Coronary artery (tissue), 2 donors: ENCODE measurements at regions not wholly inside any gene's neighbourhood (a gene's known extent, or its start where the extent isn't known, plus 50 kb on each side); places are given as distances from the start of the nearest gene placed in this dataset.
A peak's percentile ranks its signal among the peaks of the same experiment; 100 is the strongest.

Source experiments
- DNase-seq: peaks from one replicate; pipeline ENCODE4 v3.0.0-alpha.2; 2017; ENCODE audit warnings: low spot score
- H3K27ac ChIP-seq, 2 donors: fragments of 200-600 bp; sonication (generic); one replicate each; pipeline ENCODE4 v1.5.1; 2016 to 2019
- H3K4me3 ChIP-seq: fragments of 200-600 bp; sonication (generic); 2 replicates; pipeline ENCODE4 v1.5.1; 2016; ENCODE audit warnings: mild to moderate bottlenecking, moderate library complexity
- CTCF ChIP-seq: fragments of 200-600 bp; sonication (generic); IDR thresholded peaks from one replicate; pipeline ENCODE4 v1.5.1; 2019; ENCODE audit warnings: antibody characterized with exemption

- H3K27ac ChIP-seq, result no peak overlapping the region
- TF ChIP-seq CTCF, result no peak
- DNase-seq, result no peak
These were observed 155.3 kb upstream of the ANKRD55 start for GRCh38 chr5:56388229-56388985.

GRCh38 chr5:56386046-56386445, 152.9 kb upstream of the ANKRD55 start:
- no peak overlapping the region for H3K4me3 ChIP-seq
- no peak for TF ChIP-seq CTCF
- no peak for DNase-seq

More at GRCh38 chr5:56388229-56388985, 155.3 kb upstream of the ANKRD55 start:
- H3K4me3 ChIP-seq, result no peak overlapping the region

GRCh38 chr5:56384186-56384585, 151.1 kb upstream of the ANKRD55 start:
- peak overlapping the region; percentile 3 for H3K4me3 ChIP-seq
- DNase-seq, result no peak
- TF ChIP-seq CTCF, result no peak
- no peak overlapping the region for H3K27ac ChIP-seq

More at GRCh38 chr5:56386046-56386445, 152.9 kb upstream of the ANKRD55 start:
- H3K27ac ChIP-seq, result no peak overlapping the region

- Histone ChIP-seq H3K27ac (no peak overlapping the region), H3K4me3 (peak overlapping the region; percentile 3)
- TF ChIP-seq CTCF, result no peak
- DNase-seq, result no peak
These were observed 150.6 kb upstream of the ANKRD55 start for GRCh38 chr5:56383761-56384160.

- Histone ChIP-seq H3K27ac (no peak overlapping the region), H3K4me3 (no peak overlapping the region)
These were observed 149.8 kb upstream of the ANKRD55 start for GRCh38 chr5:56382896-56383295.

GRCh38 chr5:56377573-56377972, 144.4 kb upstream of the ANKRD55 start:
- no peak for TF ChIP-seq CTCF
- no peak for DNase-seq
- H3K4me3 ChIP-seq, result no peak overlapping the region
- H3K27ac ChIP-seq, result no peak overlapping the region

More at GRCh38 chr5:56382896-56383295, 149.8 kb upstream of the ANKRD55 start:
- no peak for TF ChIP-seq CTCF
- DNase-seq, result no peak

- DNase-seq, result no peak
- no peak for TF ChIP-seq CTCF
- H3K4me3 ChIP-seq, result no peak overlapping the region
- H3K27ac ChIP-seq, result no peak overlapping the region
These were observed 143.0 kb upstream of the ANKRD55 start for GRCh38 chr5:56376128-56376527.
